Heart left ventricle (tissue), 16 donors: ENCODE measurements at regions not wholly inside any gene's neighbourhood (a gene's known extent, or its start where the extent isn't known, plus 50 kb on each side); places are given as distances from the start of the nearest gene placed in this dataset.

ENCODE experiments used
- ATAC-seq, 4 donors: fragments of 200-7000 bp; cut with Tn5 transposase; one replicate each; pipeline ENCODE4 v1.9.1; 2020 to 2022; ENCODE audit warnings: moderate library complexity in 4 of 4, mild to moderate bottlenecking in 3 of 4, moderate number of reproducible peaks in 1 of 4
- DNase-seq, 5 donors: peaks; one replicate each; pipeline ENCODE4 v3.0.0-alpha.2; 2020
- H3K27ac ChIP-seq, 12 donors: fragments of 200-600 bp; sonication (generic) in 4 of 12; one replicate each; pipeline versions ENCODE4 v1.5.0 to v1.8.0; 2016 to 2022; ENCODE audit warnings: mild to moderate bottlenecking in 2 of 12
- H3K27me3 ChIP-seq, 9 donors: fragments of 200-600 bp; sonication (generic) in 2 of 9; one replicate each; pipeline versions ENCODE4 v1.5.1 to v1.8.0; 2016 to 2022; ENCODE audit warnings: mild to moderate bottlenecking in 3 of 9
- H3K36me3 ChIP-seq, 9 donors: fragments of 200-600 bp; sonication (generic) in 2 of 9; one replicate each; pipeline versions ENCODE4 v1.5.0 to v1.8.0; 2018 to 2022; ENCODE audit warnings: mild to moderate bottlenecking in 2 of 9
- H3K4me1 ChIP-seq, 12 donors: fragments of 200-600 bp; sonication (generic) in 4 of 12; one replicate each; pipeline versions ENCODE4 v1.5.0 to v1.8.0; 2016 to 2022; ENCODE audit warnings: mild to moderate bottlenecking in 3 of 12
- H3K4me3 ChIP-seq, 12 donors: fragments of 200-600 bp; sonication (generic) in 4 of 12; one replicate each; pipeline versions ENCODE4 v1.5.0 to v1.8.0; 2017 to 2022; ENCODE audit warnings: mild to moderate bottlenecking in 9 of 12, moderate library complexity in 4 of 12
- H3K9me3 ChIP-seq, 12 donors: fragments of 200-600 bp; sonication (generic) in 4 of 12; one replicate each; pipeline versions ENCODE4 v1.5.0 to v1.8.0; 2016 to 2022; ENCODE audit warnings: mild to moderate bottlenecking in 1 of 12
- CTCF ChIP-seq, 12 donors: fragments of 200-600 bp; sonication (generic) in 4 of 12; IDR thresholded peaks; one replicate each; pipeline versions ENCODE4 v1.5.0 to v1.8.0; 2018 to 2022; ENCODE audit warnings: antibody characterized with exemption in 12 of 12, mild to moderate bottlenecking in 5 of 12
- POLR2A ChIP-seq, 2 donors: fragments of 450-650 bp; IDR thresholded peaks; one replicate each; pipeline ENCODE4 v1.6.1; 2017; ENCODE audit warnings: antibody characterized with exemption in 2 of 2, mild to moderate bottlenecking in 2 of 2, moderate library complexity in 2 of 2
- WGBS, 4 donors: extraction: QIAGEN DNeasy Blood & Tissue Kit in 2 of 4; methylation state at CpG; one replicate each; pipeline versions ENCODE4 v1.1.5 to v1.1.7; 2013 to 2018; 5-methylcytosine and 5-hydroxymethylcytosine counted together
- intact Hi-C, 10 donors: fragments of 100-400 bp; cut with DNase I; formaldehyde crosslinking; loops; one replicate each; pipeline versions ENCODE4 v1.11.1 to v1.14.2; 2022
- donor health status: ischemic (EF 13 %, LVEDD 7.1; RV severe dilation, severe dysfunction).
- donor health status: healthy with polysubstance abuse.
- donor health status: DM: no; HTN: yes; CAD: no.
- donor health status: DM: no; HTN: no; CAD: no.
- donor health status: ischemic (EF 25% LVEDD 6.9; RV normal size, moderate dysfunction).
- donor health status: ischemic (EF 25% LVEDD 5.7; RV mildly dilated, moderate dysfunction).
- donor health status: healthy.
- donor health status: DM: yes; HTN: yes; CAD: no.
- donor health status: ischemic (EF 35%, LVEDD 5.7; RV mildly dilated, moderate dysfunction).
- donor health status: nonischemic (EF 11% LVEDD 7.7; RV severe dilation, severe dysfunction).
- donor health status: DM: yes; HTN: yes; CAD: no.
- donor health status: PGD.
- donor health status: ischemic (EF 29% LVEDD 5.4; RV normal size, mild dysfunction).
- donor health status: nonischemic (EF 23%, LVEDD 6.1; RV moderate dilation, normal function).

GRCh38 chr16:9286930-9287329, 195.5 kb downstream of the HAPSTR1 start:
- ATAC-seq (no peak), DNase-seq (no peak)
- Histone ChIP-seq H3K4me1 (no peaks in the 10 kb centered on the region), H3K27ac (no peak overlapping the region), H3K27me3 (no peaks in the 10 kb centered on the region), H3K9me3 (peaks cover 0 to 12% (median 0%) of the 10 kb centered on the region in 12 donors), H3K36me3 (no peaks in the 10 kb centered on the region), H3K4me3 (no peak overlapping the region)
- WGBS, 4 donors: 53 to 72% (median 70%) methylated on average over 3 of the region's 3 CpGs
- no peak for TF ChIP-seq POLR2A (IDR thresholded peaks at IDR 0.05)
- TF ChIP-seq CTCF (IDR thresholded peaks at IDR 0.05): no peak
- intact Hi-C loops: no loop called here

DNA sequence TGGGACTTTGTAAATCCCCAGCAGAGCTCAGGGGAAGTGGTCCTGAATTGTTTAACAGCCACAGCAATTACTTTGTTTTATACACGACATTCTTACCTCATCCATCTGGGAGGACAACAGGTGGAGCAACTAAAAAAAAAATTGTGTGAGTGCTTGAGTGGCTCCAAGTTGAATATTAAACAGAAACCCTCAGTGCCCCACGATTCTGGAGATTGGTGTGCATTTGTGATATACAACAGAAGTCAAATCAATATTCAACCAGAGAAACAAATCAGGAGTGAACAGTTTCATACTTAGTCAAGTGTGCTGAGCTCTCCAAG, 204.8 kb downstream of the HAPSTR1 start:
- Histone ChIP-seq H3K27ac (no peak overlapping the region), H3K36me3 (no peaks in the 10 kb centered on the region), H3K9me3 (peaks cover 0 to 5% (median 0%) of the 10 kb centered on the region in 12 donors), H3K27me3 (peaks cover 0 to 4% (median 0%) of the 10 kb centered on the region in 9 donors), H3K4me3 (no peak overlapping the region), H3K4me1 (no peaks in the 10 kb centered on the region)
- no peak for ATAC-seq
- WGBS, 4 donors: 33 to 44% (median 37%) methylated on average over 2 of the region's 2 CpGs
- no peak for DNase-seq
- intact Hi-C loops: loop anchor here in 3 of 10 donors (5.0 kb wide), 2 partner anchors 351 to 886 kb away; partner anchors contain the start of gene GRIN2A (in 1 of the 3)
- TF ChIP-seq POLR2A (IDR thresholded peaks at IDR 0.05) (no peak), CTCF (IDR thresholded peaks at IDR 0.05) (no peak)

GRCh38 chr16:9297437-9298113, 206.1 kb downstream of the HAPSTR1 start:
- intact Hi-C loops: loop anchor here in 3 of 10 donors (5.0 kb wide), 2 partner anchors 350 to 885 kb away; partner anchors contain the start of gene GRIN2A (in 1 of the 3)

More at GRCh38 chr16:9297437-9298113, 206.1 kb downstream of the HAPSTR1 start:
- Histone ChIP-seq H3K27me3 (peaks cover 0 to 4% (median 0%) of the 10 kb centered on the region in 9 donors), H3K4me1 (no peaks in the 10 kb centered on the region), H3K27ac (no peak overlapping the region), H3K36me3 (no peaks in the 10 kb centered on the region), H3K4me3 (no peak overlapping the region), H3K9me3 (peaks cover 0 to 5% (median 0%) of the 10 kb centered on the region in 12 donors)
- TF ChIP-seq CTCF (IDR thresholded peaks at IDR 0.05): peak; percentile 35 to 63 (median 50)
- no peak for TF ChIP-seq POLR2A (IDR thresholded peaks at IDR 0.05)
- DNase-seq (peak in 4 of 5 donors; percentile 16 to 61 (median 32)), ATAC-seq (no peak)
- 51 to 57% (median 54%) methylated on average over 12 of the region's 12 CpGs for WGBS, 4 donors
